COR-L47 (cell line): ENCODE measurements at regions not wholly inside any gene's neighbourhood (a gene's known extent, or its start where the extent isn't known, plus 50 kb on each side); places are given as distances from the start of the nearest gene placed in this dataset.
"Not testable (repeated sequence)": the region's sequence is repeated elsewhere in the genome, so short reads cannot be mapped to it uniquely, and the experiment has no call there.

ENCODE experiments used
- DNase-seq: peaks from one replicate; lab custom pipeline; 2025; lab: John Stamatoyannopoulos, UW

DNA sequence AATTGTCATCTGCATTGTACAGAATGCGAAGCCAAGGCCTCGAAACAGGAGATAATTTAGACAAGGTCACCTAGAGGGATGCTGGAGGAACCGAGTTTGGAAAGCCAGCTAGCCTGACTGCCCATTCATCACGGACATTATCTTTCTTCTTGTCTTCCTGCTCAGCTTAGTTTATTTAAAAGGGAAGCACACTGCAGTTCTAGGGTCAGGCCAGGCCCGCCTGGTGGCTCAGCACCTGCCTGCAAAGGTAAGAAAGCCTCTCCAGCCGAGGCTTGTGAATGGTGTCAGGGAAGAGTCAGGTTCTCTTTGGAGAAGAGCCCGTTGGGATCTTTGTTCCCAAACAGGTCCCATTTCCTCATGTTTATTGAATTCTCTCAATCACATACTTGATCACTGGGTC, 246.5 kb downstream of the BLID start:
- DNase-seq, result no peak

DNA sequence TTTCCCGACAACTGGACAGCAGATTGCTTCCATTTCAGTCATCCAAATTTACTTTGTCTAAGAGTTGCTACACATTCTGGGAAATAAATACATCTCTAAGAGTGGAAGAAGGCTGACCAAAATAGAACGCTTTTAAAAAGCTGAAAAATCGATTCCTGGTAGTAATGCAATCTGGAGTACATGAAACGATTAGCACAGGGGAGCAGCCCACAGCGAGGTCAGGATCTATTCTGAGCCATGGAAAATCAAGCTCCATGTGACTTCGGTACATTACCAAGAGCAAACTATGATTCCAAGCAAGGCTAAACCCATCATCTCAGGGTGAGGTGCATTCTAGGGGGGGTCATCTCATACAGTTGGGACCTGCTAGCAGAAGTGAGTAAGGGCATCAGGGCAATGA, 249.3 kb downstream of the BLID start:
- no peak for DNase-seq

DNA sequence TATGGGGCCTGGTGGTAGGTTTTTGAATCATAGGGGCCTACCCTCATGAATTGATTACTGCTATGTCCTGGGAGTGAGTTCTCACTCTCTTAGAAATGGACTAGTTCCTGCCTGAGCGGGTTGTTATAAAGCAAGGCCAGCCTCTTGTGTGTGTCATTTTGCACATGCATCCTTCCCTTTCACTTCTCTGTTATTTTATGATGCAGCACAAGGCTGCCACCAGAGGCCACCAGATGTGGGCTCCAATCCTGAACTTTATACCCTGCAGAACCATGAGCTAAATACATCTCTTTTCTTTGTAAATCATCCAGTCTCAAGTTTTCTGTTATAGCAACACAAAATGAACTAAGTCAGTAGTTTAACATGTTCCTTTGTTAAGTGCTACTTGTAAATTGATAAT, 251.4 kb downstream of the BLID start:
- no peak for DNase-seq

DNA sequence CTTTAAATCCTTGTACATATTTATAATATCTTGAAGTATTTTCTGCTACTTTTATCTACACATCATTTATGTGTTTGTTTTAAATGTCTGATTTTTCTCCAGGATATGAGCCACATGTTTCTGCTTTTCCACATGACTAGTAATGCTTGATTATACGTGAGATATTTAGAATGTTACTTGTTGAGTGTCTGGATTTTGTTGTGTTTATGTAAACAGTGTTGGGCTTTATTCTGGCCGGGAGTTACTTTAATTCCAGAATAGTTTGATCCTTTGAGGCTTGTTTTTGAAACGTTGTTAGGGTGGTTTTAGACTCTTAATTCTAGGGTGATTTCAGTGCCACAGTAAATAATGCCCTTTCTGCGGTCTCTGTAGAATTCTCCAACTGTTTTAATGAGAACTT, 252.9 kb downstream of the BLID start:
- no peak for DNase-seq

DNA sequence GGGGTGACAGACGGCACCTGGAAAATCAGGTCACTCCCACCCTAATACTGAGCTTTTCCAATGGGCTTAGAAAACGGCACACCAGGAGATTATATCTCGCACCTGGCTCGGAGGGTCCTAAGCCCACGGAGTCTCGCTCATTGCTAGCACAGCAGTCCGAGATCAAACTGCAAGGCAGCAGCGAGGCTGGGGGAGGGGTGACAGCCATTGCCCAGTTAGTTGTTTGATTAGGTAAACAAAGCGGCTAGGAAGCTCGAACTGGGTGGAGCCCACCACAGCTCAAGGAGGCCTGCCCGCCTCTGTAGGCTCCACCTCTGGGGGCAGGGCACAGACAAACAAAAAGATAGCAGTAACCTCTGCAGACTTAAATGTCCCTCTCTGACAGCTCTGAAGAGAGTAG, 260.9 kb downstream of the BLID start:
- not testable (repeated sequence) for DNase-seq

DNA sequence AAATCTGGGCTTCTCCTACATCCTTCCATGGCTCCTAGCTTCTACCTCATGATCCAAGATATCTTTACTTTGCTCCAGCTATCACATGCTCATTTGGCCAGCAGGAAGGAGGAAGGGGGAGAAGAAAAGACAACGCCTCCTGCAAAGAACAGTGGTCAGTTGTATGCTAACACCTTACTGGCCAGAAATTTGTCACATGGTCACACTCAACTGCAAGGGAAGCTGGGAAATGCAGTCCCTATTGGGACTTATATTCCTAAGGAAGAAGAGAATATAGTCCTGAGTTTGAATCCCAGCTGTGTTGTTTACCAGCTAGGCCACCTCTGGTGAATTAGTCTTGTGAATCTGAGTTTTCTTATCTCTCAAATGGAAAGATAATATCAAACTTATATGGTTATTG, 272.0 kb downstream of the BLID start:
- no peak for DNase-seq

DNA sequence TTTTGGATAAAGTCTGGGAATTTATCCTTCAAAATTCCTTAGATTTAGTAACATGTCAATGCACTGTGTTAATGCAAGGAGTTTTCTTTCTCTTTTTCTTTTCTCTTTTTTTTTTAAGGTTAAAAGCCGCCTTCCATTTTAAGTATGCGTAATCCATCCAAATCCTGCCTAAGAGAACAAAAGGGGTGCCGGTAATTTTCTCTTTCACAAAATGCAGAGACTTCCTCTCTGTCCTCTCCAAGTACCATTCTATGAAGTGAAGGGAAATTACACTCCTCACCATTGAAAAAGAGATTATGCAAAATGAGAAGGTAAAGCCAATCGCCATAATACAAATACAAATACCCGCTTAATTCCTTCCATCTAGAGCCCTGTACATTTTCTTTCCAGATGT, 273.8 kb downstream of the BLID start:
- DNase-seq, result no peak

DNA sequence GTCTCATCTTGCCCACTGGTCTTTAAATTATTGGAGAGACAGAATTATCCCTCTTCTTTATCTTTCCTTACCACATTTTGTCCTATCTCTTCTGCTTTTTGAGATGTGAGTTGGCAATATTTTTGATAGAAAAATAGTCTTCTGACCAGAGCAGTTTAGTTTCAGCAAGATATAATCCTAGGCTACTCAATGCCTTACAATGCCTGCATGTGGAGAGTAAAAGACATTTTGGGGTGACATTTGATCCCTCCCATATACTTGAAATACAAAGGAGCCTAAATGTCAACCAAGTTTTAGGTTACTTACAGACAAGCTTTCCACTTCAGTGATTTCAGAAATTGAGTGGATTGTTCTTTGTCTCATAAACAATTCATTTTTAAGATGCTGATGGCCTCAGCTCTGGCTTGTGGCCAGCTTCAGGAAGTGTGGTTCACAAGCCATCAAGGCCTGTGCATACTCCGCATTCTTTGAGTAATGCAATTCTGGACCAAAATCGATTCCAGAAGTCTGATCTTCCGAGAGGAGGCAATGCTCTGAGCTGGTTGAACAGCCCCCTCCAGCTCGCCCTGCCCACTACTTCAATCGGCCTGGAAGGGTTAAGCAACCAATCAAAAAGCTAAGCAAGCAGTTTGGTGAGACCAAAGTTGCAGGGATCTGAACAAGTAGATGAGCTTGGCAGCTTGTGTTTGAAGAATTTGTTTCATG, 274.4 kb downstream of the BLID start:
- DNase-seq, result no peak

DNA sequence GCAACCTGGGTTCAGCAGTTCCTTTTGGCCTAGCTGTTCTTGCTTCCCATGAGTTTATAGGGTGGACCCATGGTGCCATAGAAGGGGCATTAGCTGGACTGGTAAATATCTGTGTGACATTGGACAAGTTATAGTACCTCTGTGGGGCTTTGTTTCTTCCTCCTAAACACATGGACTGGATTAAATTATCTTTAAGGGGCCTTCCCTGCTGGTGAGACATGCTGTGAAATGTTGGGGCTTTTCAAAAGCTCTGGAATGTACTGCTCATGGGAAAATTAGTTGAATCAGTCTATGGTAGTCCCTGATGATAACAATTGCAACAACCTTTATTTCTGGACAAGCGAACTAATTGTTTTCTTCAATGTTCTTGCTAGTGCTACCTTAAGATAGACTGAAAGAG, 276.2 kb downstream of the BLID start:
- DNase-seq, result no peak

DNA sequence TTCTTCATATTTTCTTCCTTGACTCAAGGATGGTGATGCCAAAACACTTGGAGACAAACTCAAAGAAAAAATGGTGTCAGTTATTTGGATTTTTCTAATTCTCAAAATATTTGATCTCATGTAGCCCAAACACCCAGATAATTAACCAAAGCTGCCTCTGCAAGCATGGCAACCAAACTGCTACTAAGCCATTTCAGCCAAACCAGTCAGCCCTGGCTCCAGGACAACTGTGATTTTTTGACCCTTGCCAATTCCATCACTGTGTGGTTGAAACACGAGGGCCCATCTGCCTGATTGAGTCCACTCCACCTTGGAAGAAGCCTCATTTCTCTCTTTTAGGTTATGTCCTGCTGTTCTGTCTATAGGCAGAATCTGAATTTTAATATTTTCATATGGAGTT, 277.4 kb downstream of the BLID start:
- no peak for DNase-seq

DNA sequence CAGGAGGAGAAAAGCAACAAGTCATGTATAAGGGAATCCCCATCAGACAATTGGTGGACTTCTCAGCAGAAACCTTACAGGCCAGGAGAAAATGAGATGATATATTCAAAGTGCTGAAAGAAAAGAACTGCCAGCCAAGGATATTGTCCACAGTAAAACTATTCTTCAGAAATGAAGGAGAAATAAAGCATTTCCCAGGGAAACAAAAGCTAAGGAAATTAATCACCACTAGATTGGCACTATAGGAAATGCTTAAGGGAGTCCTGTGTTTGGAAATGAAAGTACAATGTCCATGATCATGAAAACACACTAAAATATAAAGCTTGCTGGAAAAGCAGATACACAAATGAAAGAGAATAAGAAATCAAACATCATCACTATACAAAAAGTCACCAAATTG, 282.0 kb downstream of the BLID start:
- DNase-seq, result no peak

DNA sequence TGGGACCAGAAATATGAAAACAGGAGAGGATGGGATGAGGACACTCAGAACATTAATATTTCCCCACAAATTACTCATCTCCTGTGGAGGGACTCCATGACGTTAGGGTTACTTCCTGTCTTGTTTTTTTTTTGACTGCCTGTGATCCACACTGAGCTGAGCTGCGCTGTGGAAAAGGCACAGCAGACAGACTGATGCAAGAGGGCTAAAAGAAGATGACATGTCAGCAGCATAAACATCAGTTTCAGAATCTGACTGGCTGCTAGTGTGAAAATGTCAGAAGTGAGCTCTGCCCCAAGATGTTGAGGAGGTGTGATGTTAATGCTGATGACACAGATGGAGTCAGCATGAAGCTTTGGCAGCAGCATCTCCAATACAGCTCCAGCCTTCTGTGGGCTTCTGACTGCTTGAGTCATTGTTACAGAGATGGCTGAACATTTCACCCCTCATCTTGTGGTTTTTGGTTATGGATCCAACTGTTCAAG, 286.8 kb downstream of the BLID start:
- DNase-seq, result no peak

DNA sequence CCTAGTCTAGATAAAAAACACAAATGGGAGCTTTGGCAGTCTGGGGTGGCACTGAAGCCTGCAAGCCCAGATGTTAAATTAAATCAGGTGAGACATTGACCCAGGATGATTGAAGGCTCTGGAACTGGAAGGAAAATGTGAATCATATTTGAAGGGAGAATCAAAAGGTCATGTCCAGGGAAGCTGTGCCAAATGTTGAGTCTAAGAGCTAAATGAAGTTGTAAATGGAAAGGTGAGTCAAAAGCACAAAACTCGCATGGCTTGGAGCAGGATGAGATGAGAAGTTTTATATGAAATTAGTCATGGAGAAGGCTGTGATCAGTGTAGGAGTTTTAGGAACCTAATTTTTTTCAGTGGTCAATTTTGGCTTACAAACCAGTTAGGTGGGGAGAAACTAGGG, 301.1 kb downstream of the BLID start:
- no peak for DNase-seq

DNA sequence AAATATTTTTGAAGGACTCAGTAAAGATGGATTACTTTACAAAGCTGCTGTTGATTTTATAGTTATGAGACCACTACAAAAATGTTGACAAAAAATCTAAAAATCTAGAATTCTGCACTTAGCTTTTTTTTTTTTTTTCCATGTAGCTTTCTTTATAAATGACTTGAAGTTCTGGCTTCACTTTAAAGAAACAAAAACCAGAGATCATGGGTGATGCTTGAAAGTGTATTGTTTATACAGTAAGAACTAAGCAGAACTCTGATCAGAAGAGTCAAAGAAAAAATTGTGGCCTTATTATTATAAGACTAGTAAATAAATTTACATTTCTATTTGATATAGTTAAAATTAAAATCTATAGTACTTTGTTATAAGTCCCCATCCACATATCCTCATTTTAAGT, 301.7 kb downstream of the BLID start:
- DNase-seq, result no peak

DNA sequence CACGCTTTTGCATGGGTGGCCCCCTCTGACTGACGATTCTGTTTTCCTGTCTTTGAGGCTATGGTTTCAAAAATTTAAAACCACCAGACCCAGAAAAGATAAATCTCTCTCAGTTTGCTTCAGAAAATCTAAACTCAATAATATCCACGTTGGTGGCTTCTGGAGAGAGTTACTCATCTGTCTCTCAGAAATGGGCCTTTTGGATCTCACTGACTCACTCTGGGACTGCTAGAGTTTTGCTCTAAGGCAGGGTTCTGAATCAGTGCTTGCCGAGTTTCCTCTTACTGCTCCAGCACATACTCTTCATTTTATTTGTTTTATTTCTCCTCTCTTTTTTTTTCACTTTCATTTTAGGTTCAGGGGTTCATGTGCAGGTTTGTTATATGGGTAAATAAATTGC, 305.7 kb downstream of the BLID start:
- no peak for DNase-seq

DNA sequence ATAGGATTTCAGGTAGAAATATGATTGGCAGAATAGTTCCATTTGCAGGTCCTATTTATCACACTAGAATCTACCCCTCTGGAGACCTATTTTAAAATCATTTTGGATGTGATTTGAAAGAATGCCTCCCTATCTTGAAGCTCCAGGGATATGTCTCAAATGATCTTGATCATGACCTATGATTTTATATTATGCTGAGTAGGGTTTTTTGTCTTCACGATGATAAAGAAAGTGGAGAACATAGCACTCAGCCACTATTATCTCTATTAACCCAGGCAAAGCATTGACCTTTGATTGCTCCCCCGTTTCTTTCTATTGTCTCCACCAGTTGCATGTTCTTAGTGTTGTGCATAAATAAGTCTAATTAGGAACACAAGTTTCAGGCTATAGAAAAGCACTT, 307.9 kb downstream of the BLID start:
- no peak for DNase-seq

DNA sequence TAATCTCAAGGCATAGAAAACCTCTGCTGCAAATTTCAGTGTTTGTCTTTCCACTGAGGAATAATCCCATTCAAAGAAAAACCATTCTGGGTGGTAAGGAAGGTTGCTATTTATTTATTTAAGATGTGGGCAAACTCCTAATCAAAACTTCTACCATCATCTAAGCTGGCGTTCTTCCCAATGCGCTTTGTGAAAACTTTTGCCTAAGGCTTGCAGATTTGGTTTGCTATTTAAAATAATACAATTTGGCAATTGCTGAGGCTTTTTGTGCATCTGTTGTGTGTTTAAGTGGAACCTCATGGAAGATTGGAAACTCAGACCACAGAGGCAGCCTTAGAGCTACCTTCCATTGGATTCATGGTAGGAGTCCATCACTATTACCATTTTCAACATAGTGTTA, 309.0 kb downstream of the BLID start:
- DNase-seq, result no peak

DNA sequence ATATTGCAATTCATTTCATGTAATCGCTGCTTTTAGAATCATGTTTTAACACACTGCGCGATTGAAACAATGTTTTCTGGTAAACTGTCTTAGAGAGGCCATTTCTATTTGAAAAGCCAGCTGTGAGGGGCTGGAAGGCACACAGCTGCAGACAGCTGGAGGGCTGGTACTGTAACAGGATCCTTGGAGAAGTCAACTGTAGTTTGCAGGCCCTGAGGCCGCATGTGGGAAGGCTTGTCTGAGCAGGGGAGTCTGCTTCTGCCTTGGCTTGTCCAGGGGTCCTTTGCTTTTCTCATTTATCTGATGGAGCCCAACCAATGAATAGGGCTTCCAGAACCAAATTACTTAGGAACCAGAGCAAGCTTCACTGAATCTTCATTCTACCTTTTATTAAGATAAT, 313.5 kb downstream of the BLID start:
- no peak for DNase-seq

DNA sequence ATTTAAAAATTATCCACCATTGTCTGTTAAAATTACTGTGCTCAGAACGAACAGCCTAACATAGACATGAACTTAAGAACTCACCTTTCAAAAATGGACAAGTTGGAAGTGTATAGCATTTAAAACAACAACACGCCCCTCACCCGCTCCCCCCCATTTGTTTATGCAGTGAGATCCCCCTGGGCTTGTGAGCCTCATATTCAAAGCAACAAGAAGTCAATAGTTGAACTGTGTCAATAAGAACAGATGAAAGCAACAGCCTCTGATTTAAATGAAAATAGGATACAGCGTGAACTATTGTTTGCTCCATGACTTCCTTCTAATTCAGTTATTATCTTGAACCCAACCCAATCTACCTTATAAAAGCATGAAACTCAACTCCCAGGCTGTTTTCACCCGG, 314.2 kb downstream of the BLID start:
- no peak for DNase-seq

DNA sequence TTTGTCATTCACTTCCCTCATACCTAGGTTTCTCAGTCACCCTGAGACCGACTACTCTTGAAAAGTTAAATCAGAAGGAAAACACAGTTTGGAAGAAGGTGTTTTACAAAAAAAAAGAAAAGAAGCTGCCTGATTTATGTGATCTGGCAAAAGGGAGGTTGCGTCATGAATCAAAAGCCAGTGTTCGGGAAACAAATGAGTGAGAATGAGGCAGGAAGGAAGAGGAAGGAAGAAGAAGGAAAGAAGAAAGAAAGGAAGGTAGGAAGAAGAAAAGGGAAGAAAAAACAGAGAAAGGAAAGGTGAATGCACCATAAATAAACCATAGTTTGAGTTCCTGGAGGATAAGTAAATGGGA, 314.6 kb downstream of the BLID start:
- DNase-seq, result no peak

DNA sequence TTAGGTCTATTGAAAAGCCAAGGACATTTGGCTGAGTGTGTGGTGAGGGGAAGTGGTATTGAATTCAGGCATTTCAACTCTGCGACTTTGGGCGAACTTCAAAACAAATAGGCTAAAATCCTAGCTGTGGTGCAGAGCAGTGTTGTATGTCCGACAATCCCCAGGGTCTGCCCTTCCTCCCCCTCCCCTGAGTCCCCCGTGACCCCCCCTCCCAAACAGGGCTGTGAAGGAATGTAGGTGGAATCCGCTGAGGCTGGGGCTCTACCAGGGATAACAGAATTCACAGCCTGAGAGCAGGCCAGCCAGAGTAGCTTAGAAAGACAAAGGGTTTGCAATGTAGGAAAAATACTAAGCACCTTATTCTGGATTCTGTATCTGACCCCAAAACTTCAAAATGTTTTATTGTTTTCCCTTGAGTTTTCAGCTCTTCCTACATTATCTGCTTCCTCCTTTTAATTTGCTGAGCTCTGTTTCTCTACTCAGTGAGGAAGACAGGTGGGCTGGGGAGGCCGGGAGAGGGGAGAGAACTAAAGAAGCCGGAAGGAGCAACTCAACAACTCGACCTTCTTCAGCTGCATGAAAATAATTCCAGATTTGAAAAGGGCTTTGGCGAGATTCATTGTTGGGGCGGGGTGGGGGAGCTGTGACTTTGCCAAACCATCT, 315.2 kb downstream of the BLID start:
- no peak for DNase-seq

DNA sequence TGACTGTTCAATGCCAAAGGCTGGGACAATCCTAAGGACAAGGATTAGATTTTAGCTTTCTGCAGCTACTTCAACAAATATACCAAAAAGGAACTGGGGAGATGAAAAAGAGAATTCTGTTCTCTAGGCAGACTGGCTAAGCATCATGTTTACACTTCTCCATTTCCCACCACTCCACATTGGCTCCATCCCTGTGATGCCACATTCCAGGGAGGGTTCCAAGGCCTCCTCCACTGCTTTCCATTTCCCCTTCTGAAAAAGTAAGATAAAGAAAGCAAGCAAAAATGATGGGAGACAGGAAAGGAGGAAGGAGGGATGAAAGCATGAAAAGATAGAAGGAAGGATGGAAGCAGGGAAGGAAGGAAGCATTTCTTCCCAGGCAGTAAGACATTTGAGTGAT, 315.8 kb downstream of the BLID start:
- DNase-seq, result no peak

DNA sequence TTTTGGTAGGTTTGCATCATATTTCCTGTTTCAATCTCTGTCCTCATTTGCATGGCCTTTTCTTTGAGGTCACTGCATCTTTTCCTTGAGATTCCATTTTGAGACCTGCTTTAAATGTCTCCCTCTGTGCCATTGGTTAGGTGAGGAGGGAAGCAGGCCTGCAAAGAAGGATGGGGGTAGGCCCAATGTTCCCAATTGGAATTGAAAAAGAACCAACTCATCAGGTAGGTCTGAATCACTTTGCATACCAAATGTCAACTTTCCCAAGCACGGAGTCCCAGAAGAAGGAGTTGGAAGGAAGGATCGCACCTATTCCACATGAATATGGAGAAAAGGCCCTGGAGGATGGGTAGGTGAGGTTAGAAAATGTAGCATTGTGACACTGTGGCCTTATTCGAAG, 318.5 kb downstream of the BLID start:
- no peak for DNase-seq

DNA sequence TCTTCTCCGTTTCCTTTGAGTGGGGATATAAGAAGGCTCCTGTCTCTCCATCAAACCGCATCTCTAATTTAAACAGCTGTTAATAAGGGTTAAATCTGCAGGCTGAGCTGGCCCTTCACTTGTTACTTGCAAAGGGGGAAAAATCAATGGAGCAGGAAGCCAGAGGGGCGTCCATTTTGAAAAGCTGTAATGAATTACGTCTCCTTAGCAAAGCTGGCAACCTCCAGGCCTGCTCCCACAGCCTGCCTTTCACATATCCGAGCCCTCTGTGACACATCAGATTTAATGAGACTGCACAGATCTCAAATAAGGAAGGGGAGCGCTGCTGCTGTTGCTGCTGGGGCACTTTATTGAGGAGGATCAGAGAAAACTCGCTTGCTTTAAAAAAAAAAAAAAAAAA, 320.8 kb downstream of the BLID start:
- no peak for DNase-seq
